K562 (cell line): ENCODE measurements at regions not wholly inside any gene's neighbourhood (a gene's known extent, or its start where the extent isn't known, plus 50 kb on each side); places are given as distances from the start of the nearest gene placed in this dataset. TPM values are rescaled to one million over a fixed set of nuclear protein-coding genes. Genes with fewer than 3 reads are reported as not detected.

Experiments used
- ATAC-seq: fragments of 200-7000 bp; cut with Tn5 transposase; 3 replicates; pipeline ENCODE4 v1.9.1; 2020; ENCODE audit warnings: moderate library complexity
- BruUV-seq: library from RNA; stranded (reverse); fragments of 400-500 nt; replicated peaks from 2 replicates; lab custom pipeline; 2021; lab: Mats Ljungman, UMichigan
- CTCF ChIA-PET: fragments of 300-600 bp; formaldehyde crosslinking; extraction: SDS; loops from one replicate; lab custom pipeline; 2021; ENCODE audit warnings: low intra/inter-chr PET ratio; lab: Yijun Ruan, JAX
- POLR2A ChIA-PET: fragments of 300-600, 350-650 bp; sonication (Branson Sonifier 250); formaldehyde crosslinking; extraction: SDS; loops from one replicate; lab custom pipeline; 2021; ENCODE audit warnings: antibody characterized with exemption, inconsistent platforms; lab: Yijun Ruan, JAX
- DNase-seq, 4 experiments: peaks; one replicate each; pipeline versions ENCODE4 v3.0.0 to v3.0.0-alpha.2; 2011 to 2018; ENCODE audit warnings: low spot score in 3 of 4, mixed read lengths in 3 of 4; ENCODE audit errors: extremely low read depth in 1 of 4
- FAIRE-seq: peaks from 2 replicates; lab custom pipeline; 2011; peaks lifted over from hg19 to GRCh38; lab: Jason Lieb, UNC
- H2AFZ ChIP-seq: 2 replicates; pipeline ENCODE4 v1.6.0; 2011; ENCODE audit warnings: low read depth, low read length, control low read depth, inconsistent platforms
- H3K27ac ChIP-seq: fragments of 200-600 bp; 3 replicates; pipeline ENCODE4 v1.8.0; 2011; ENCODE audit warnings: low read depth, mild to moderate bottlenecking, control low read depth, inconsistent platforms, low read length, moderate library complexity, mixed read lengths; ENCODE audit errors: extremely low read depth
- H3K27me3 ChIP-seq, 2 experiments: fragments of 300-600 bp in 1 of 2; 2 replicates in 1 of 2; 3 replicates in 1 of 2; pipeline versions ENCODE4 v1.6.0 to v1.8.0; 2011; ENCODE audit warnings: inconsistent platforms in 2 of 2, low read length in 2 of 2, mild to moderate bottlenecking in 1 of 2, mixed read lengths in 1 of 2, moderate library complexity in 1 of 2; ENCODE audit not compliant: control insufficient read depth in 2 of 2, insufficient read depth in 2 of 2
- H3K36me3 ChIP-seq: fragments of 300-600 bp; 3 replicates; pipeline ENCODE4 v1.8.0; 2011; ENCODE audit warnings: mild to moderate bottlenecking, low read length, inconsistent platforms; ENCODE audit not compliant: control insufficient read depth, insufficient read depth
- H3K4me1 ChIP-seq, 2 experiments: fragments of 200-600 bp in 1 of 2; replicated peaks in 1 of 2; 2 replicates in 1 of 2; 3 replicates in 1 of 2; pipeline versions ENCODE4 v1.5.1 to v1.8.0; 2011; ENCODE audit warnings: inconsistent platforms in 2 of 2, low read length in 2 of 2, mild to moderate bottlenecking in 1 of 2, mixed read lengths in 1 of 2, moderate library complexity in 1 of 2; ENCODE audit not compliant: control insufficient read depth in 2 of 2, insufficient read depth in 2 of 2
- H3K4me2 ChIP-seq: 2 replicates; pipeline ENCODE4 v1.6.1; 2011; ENCODE audit warnings: low read length, control low read depth, inconsistent platforms, mixed read lengths; ENCODE audit not compliant: insufficient read depth
- H3K4me3 ChIP-seq: fragments of 200-600 bp; sonication (generic), shearing (Covaris generic); 2 replicates; pipeline ENCODE4 v1.5.1; 2016; ENCODE audit warnings: control low read depth, inconsistent platforms
- H3K79me2 ChIP-seq: fragments of 200-600 bp; 3 replicates; pipeline ENCODE4 v1.8.0; 2011; ENCODE audit warnings: low read length, inconsistent platforms; ENCODE audit not compliant: control insufficient read depth, insufficient read depth
- H3K9ac ChIP-seq, 2 experiments: 2 replicates each; pipeline versions ENCODE4 v1.6.0 to v1.6.1; 2011; ENCODE audit warnings: low read depth in 2 of 2, low read length in 2 of 2, control low read depth in 1 of 2, inconsistent platforms in 1 of 2, mild to moderate bottlenecking in 1 of 2, mixed read lengths in 1 of 2; ENCODE audit not compliant: insufficient read depth in 1 of 2
- H3K9me1 ChIP-seq: one replicate; pipeline ENCODE4 v1.6.0; 2011; ENCODE audit warnings: inconsistent platforms, mild to moderate bottlenecking, low read length, moderate library complexity; ENCODE audit not compliant: control insufficient read depth, insufficient read depth
- H3K9me3 ChIP-seq: replicated peaks from 2 replicates; pipeline ENCODE4 v1.5.1; 2011; ENCODE audit warnings: low read depth, low read length, inconsistent platforms; ENCODE audit not compliant: control insufficient read depth, insufficient read depth
- H4K20me1 ChIP-seq: replicated peaks from 2 replicates; pipeline ENCODE4 v1.6.1; 2011; ENCODE audit warnings: low read length, inconsistent platforms, mixed read lengths; ENCODE audit not compliant: control insufficient read depth, insufficient read depth
- PML ChIP-seq: IDR thresholded peaks from 2 replicates; pipeline ENCODE4 v1.6.1; 2012; ENCODE audit warnings: low read length, inconsistent platforms
- WGBS: fragments of 100-300 bp; shearing (Covaris generic); methylation state at CpG from one replicate; pipeline ENCODE4 v1.1.6; 2016; ENCODE audit warnings: low coverage, mixed read lengths; ENCODE audit not compliant: insufficient coverage; ENCODE audit errors: missing lambda C conversion rate; 5-methylcytosine and 5-hydroxymethylcytosine counted together
- in situ Hi-C: fragments of 300-500 bp; cut with MboI; formaldehyde crosslinking; loops from 4 replicates; pipeline ENCODE4 v1.15.0; 2018; ENCODE audit warnings: inconsistent platforms, mixed read lengths
- intact Hi-C: fragments of 100-400 bp; cut with micrococcal nuclease; formaldehyde crosslinking; loops from 2 replicates; pipeline ENCODE4 v1.14.2; 2022
- small RNA-seq: library from RNA; depleted of rRNA; stranded (forward); fragments of <200 nt; gene quantifications from one replicate; pipeline ENCODE3, GENCODE V24; 2014

DNA sequence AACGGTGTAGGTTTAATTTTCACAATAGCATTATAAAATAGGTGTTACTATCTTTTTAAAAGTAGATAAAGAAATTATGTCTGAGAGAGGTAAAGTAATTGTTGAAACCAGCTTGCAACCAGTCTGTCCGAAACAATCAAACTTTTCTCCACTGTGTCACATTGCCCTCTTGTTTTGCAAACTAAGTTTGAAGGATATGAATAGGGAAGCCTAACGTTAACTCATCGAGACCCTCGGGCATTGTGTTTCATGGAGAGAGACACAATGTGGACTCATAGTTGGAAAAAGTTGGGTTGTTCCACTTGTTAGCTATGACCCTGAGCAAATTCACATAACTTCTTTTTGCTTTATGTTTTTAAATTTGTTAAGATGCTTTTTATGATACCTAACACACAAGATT is 254.4 kb upstream of the IMPG1 start:
- intact Hi-C loops (no loop called here), in situ Hi-C loops (no loop called here)
- no peaks in the 10 kb centered on the region for H3K36me3 ChIP-seq

More for the DNA sequence above, 254.4 kb upstream of the IMPG1 start:
- Histone ChIP-seq H3K9me1 (no peaks in the 10 kb centered on the region), H3K4me1 (no peaks in the 10 kb centered on the region), H3K27me3 (no peaks in the 10 kb centered on the region), H3K9ac (no peak overlapping the region), H3K4me2 (no peak overlapping the region), H3K27ac (no peak overlapping the region), H3K9me3 (no peaks in the 10 kb centered on the region; the same call in 1 of the 2 replicates), H3K79me2 (no peaks in the 10 kb centered on the region), H2AFZ (no peak overlapping the region), H4K20me1 (no peaks in the 10 kb centered on the region), H3K4me3 (no peak overlapping the region)
- no peak for ATAC-seq
- WGBS, result 1% methylated on average over 5 of the region's 5 CpGs
- TF ChIP-seq PML, result no peak
- CTCF ChIA-PET, result no interaction called here
- no peak for FAIRE-seq
- POLR2A ChIA-PET, result no interaction called here
- no peak for DNase-seq
- BruUV-seq, result no TSS peak

Small RNA genes in the stretch of these regions (small RNA-seq; reads per million reads assigned to genes)
- gene AL365222.1 (not detected), gene RNU6-261P (not detected), gene RNU6-84P (not detected)
